Peyer's patch (tissue), 4 donors: ENCODE measurements at regions not wholly inside any gene's neighbourhood (a gene's known extent, or its start where the extent isn't known, plus 50 kb on each side); places are given as distances from the start of the nearest gene placed in this dataset.

Experiments
- CTCF ChIP-seq, 6 experiments: fragments of 450-650 bp in 4 of 6; fragments of 200-600 bp in 2 of 6; sonication (generic) in 1 of 6; IDR thresholded peaks; one replicate each; pipeline ENCODE4 v1.5.1; 2017 to 2019; ENCODE audit warnings: antibody characterized with exemption in 6 of 6, mild to moderate bottlenecking in 3 of 6, moderate library complexity in 1 of 6
- POLR2A ChIP-seq, 2 donors: fragments of 450-650 bp; IDR thresholded peaks; one replicate each; pipeline ENCODE4 v1.5.1; 2017; ENCODE audit warnings: antibody characterized with exemption in 2 of 2, mild to moderate bottlenecking in 2 of 2, moderate library complexity in 2 of 2

- no peak for TF ChIP-seq CTCF (IDR thresholded peaks at IDR 0.05)
- TF ChIP-seq POLR2A (IDR thresholded peaks at IDR 0.05): no peak
Measured at GRCh38 chr7:142607351-142607750, 141.9 kb upstream of the PRSS1 start.
